Astrocyte of the spinal cord (primary cell): ENCODE measurements at regions not wholly inside any gene's neighbourhood (a gene's known extent, or its start where the extent isn't known, plus 50 kb on each side); places are given as distances from the start of the nearest gene placed in this dataset.

ENCODE experiments used
- DNase-seq: peaks from one replicate; pipeline ENCODE4 v3.0.0; 2011; ENCODE audit warnings: low read depth, low spot score
- H3K4me3 ChIP-seq: 2 replicates; pipeline ENCODE4 v1.5.1; 2011; ENCODE audit warnings: low read depth, mild to moderate bottlenecking, low read length, moderate library complexity
- in situ Hi-C: cut with HindIII; loops from 2 replicates; pipeline ENCODE4 v1.10.0; 2017; ENCODE audit warnings: low sequenced_read_pairs
- TF ChIP-seq, protein P1 (sequence below): IDR thresholded peaks from 2 replicates; pipeline ENCODE4 v1.5.1; 2012; ENCODE audit warnings: low read depth, mild to moderate bottlenecking, low read length, inconsistent platforms

DNA sequence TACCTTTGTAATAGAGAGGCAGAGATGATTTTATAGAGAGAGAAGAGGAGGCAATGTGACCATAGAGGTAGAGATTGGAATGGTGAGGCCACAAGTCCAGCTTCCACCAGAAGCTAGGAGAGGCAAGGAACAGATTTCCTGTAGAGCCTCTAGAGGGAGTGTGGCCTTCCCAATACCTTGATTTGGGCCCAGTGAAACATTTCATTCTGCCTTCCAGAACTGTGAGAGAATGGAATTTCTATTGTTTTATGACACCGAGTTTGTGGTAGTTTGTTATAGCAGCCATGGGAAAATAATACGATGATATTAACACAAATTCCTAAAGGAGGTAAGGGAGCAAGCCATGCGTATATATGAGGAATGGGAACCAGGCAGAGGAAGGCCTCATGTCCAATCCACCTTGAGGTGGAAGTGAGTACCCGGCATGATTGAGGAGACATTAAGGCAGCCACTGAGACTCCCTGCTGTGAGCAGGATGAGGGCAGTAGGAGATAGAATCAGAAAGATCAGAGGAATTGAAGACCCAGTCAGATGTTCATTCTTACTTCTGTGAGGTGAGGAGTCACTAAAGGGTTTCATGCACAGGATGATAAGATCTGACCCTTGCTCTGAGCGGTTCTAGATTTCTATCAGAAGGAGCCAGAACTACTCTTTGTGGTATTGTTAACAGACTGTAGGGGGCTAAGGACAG lies 636.3 kb upstream of the IMPG1 start:
- no peak overlapping the region for H3K4me3 ChIP-seq
- TF ChIP-seq, protein P1, sequence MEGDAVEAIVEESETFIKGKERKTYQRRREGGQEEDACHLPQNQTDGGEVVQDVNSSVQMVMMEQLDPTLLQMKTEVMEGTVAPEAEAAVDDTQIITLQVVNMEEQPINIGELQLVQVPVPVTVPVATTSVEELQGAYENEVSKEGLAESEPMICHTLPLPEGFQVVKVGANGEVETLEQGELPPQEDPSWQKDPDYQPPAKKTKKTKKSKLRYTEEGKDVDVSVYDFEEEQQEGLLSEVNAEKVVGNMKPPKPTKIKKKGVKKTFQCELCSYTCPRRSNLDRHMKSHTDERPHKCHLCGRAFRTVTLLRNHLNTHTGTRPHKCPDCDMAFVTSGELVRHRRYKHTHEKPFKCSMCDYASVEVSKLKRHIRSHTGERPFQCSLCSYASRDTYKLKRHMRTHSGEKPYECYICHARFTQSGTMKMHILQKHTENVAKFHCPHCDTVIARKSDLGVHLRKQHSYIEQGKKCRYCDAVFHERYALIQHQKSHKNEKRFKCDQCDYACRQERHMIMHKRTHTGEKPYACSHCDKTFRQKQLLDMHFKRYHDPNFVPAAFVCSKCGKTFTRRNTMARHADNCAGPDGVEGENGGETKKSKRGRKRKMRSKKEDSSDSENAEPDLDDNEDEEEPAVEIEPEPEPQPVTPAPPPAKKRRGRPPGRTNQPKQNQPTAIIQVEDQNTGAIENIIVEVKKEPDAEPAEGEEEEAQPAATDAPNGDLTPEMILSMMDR, result no peak
- in situ Hi-C loops, result no loop called here
- no peak for DNase-seq

DNA sequence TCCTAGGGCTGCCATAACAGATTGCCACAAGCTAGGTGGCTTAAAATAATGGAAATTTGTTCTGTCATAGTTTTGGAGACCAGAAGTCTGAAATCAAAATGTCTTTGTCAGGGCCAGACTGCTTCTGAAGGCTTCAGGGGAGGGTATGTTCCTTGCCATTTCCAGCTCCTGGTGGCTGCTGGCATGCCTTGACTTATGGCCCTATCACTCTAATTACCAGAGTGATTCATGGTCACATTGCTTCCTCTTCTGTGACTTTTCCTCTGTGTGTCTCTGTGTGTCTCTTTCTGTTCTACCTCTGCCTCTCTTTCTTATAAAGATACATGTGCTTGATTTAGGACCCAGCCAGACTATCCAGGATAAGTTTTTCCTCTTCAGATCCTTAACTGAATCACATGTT lies 635.2 kb upstream of the IMPG1 start:
- no peak overlapping the region for H3K4me3 ChIP-seq
- TF ChIP-seq, protein P1, result no peak
- in situ Hi-C loops, result no loop called here
- DNase-seq, result no peak

DNA sequence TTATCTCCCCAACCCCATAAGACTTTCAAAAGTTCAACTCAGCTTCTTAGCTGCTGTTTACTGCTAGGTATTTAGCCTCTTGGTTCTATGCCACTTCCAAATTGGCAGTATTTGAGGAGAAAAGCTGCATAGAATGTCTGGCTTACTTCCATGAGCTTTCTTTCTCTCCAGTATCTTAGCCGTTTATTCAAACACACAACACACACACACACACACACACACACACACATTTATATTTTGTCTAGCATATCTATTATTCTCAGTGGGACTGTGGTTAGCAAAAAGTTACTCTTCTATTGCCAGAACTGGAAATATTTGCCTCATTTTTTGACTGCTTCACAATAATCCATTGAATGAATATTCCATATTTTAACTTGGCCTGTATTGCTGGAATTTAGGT lies 634.2 kb upstream of the IMPG1 start:
- no peak for DNase-seq
- in situ Hi-C loops, result no loop called here
- TF ChIP-seq, protein P1, result no peak
- no peak overlapping the region for H3K4me3 ChIP-seq

DNA sequence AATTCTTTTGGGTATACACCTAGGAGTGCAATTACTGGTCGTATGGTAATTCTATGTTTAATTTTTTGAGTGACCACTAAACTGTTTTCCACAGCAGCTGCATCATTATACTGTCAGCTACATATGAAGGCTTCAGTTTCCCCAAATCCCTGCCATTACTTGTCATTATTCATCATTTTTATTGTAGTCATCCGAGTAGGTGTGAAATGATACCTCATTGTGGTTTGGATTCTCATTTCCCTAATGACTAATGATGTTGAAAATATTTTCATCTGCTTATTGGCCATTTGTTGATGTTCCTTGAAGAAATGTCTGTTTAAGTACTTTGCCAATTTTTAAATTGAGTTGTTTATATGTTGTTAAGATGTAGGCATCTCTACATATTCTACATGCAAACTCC lies 633.6 kb upstream of the IMPG1 start:
- TF ChIP-seq, protein P1, result no peak

DNA sequence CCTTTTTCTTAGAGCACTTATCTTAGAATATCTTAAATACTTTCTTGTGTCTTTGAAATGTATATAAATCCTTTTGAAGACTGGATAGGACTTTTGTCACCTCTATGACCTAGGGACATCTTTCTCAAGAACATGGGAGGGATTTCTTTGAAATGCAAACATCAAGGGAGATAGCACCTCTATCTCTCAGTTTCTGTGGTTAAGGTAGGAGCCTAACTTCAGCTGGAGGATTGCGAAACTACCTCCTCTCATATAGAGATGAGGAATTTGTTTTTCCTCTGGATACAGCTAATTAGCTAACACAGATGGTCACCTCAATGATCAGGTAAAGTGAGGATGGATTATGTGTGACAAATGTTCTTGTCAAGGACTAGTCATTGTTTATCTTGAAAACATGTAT lies 631.3 kb upstream of the IMPG1 start:
- H3K4me3 ChIP-seq, result no peak overlapping the region
- in situ Hi-C loops, result no loop called here
- no peak for DNase-seq
- TF ChIP-seq, protein P1, result no peak

More for the DNA sequence above, 633.6 kb upstream of the IMPG1 start:
- in situ Hi-C loops, result no loop called here
- no peak for DNase-seq
- no peak overlapping the region for H3K4me3 ChIP-seq

DNA sequence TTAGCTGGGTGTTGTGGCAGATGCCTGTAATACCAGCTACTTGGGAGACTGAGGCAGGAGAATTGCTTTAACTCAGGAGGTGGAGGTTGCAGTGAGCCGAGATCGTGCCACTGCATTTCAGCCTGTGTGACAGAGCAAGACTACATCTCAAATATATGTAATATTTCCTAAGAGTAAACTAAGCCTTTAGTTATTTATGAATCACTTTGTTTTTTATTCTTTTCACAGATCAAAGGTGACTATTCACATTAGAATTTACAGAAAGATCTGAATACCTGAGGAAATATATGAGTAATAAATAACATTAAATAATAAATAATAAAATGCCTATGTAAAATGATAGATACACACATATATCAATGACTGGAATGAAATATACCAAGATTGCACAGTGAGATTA lies 630.8 kb upstream of the IMPG1 start:
- DNase-seq, result no peak
- TF ChIP-seq, protein P1, result no peak
- in situ Hi-C loops, result no loop called here
- H3K4me3 ChIP-seq, result no peak overlapping the region
